WTC11 (cell line): ENCODE measurements at regions not wholly inside any gene's neighbourhood (a gene's known extent, or its start where the extent isn't known, plus 50 kb on each side); places are given as distances from the start of the nearest gene placed in this dataset.

Experiments
- TF ChIP-seq, protein P1 (sequence below): fragments of 200-600 bp; IDR thresholded peaks from 2 replicates; pipeline ENCODE4 v1.8.0; 2022; ENCODE audit warnings: antibody characterized with exemption
- TF ChIP-seq, protein P2 (sequence below): sonication (generic); formaldehyde crosslinking; IDR thresholded peaks from 2 replicates; pipeline ENCODE4 v1.8.1; 2023; ENCODE audit warnings: mild to moderate bottlenecking, missing genetic modification reagents

DNA sequence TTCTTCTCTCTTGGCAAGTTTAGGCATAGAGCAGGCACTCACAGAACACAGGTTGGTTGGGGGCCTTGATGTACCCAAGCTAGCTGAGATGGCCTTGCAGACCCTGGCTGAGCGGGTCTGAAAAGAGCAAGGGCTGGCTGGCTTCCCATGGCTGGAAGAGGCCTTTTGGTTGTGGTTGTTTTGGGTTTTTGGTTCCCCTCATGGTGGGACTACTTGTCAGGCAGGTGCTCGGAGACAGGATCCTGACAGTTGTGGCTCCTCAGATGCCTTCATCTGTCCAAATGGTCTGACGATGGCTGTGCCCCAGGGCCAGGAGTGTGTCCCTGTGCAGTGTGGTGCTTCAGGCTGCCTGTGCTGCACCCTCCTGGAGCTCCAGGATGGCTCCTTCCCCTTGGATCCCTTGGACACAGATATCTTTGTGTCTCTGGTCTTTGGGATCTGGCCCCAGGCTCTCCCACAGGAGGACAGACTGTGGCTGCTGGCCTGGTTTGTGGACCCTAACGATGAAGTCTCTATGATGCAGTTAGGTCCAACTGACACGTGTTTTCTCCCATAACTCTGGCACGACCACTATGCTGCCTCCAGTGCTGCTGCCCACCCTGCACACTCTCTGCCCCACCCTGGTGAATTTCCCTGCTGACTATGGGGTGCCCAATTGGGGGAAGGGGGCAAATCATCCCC lies 321.5 kb upstream of the ZNF32 start:
- TF ChIP-seq, protein P1, sequence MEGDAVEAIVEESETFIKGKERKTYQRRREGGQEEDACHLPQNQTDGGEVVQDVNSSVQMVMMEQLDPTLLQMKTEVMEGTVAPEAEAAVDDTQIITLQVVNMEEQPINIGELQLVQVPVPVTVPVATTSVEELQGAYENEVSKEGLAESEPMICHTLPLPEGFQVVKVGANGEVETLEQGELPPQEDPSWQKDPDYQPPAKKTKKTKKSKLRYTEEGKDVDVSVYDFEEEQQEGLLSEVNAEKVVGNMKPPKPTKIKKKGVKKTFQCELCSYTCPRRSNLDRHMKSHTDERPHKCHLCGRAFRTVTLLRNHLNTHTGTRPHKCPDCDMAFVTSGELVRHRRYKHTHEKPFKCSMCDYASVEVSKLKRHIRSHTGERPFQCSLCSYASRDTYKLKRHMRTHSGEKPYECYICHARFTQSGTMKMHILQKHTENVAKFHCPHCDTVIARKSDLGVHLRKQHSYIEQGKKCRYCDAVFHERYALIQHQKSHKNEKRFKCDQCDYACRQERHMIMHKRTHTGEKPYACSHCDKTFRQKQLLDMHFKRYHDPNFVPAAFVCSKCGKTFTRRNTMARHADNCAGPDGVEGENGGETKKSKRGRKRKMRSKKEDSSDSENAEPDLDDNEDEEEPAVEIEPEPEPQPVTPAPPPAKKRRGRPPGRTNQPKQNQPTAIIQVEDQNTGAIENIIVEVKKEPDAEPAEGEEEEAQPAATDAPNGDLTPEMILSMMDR = no peak
- TF ChIP-seq, protein P2, sequence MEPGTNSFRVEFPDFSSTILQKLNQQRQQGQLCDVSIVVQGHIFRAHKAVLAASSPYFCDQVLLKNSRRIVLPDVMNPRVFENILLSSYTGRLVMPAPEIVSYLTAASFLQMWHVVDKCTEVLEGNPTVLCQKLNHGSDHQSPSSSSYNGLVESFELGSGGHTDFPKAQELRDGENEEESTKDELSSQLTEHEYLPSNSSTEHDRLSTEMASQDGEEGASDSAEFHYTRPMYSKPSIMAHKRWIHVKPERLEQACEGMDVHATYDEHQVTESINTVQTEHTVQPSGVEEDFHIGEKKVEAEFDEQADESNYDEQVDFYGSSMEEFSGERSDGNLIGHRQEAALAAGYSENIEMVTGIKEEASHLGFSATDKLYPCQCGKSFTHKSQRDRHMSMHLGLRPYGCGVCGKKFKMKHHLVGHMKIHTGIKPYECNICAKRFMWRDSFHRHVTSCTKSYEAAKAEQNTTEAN (CRISPR knock-in tag) = no peak
